Right lobe of liver (tissue), 4 donors: ENCODE measurements at regions not wholly inside any gene's neighbourhood (a gene's known extent, or its start where the extent isn't known, plus 50 kb on each side); places are given as distances from the start of the nearest gene placed in this dataset.

ENCODE experiments used
- CTCF ChIP-seq, 4 donors: fragments of 200-600 bp in 3 of 4; fragments of 450-650 bp in 1 of 4; IDR thresholded peaks; one replicate each; pipeline versions ENCODE4 v1.5.1 to v1.8.0; 2016 to 2022; ENCODE audit warnings: antibody characterized with exemption in 4 of 4, mild to moderate bottlenecking in 2 of 4
- POLR2A ChIP-seq: fragments of 450-650 bp; IDR thresholded peaks from one replicate; pipeline ENCODE4 v1.6.1; 2017; ENCODE audit warnings: antibody characterized with exemption, mild to moderate bottlenecking
- donor health status: DM: no; HTN: no; CAD: no.
- donor health status: DM: no; HTN: no; CAD: no.
- donor health status: DM: no; HTN: yes; CAD: no.

DNA sequence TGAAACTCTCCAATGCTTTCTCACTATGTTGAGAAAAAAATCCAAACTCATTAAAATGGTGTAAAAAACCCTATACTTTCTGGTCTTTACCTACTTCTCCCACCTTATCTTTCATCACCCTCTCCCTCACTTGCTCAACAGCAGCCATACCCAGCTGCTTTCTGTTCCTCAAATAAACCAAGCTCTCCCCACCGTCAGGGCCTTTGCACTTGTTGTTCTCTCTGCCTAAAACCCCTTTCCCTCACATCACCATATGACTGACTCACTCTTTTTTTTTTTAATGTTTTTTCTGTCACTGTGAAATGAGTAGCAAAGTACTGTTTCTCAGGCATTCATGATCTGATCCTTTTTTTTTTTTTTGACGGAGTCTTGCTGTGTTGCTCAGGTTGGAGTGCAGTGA lies 122.3 kb upstream of the TMEM164 start:
- no peak for TF ChIP-seq POLR2A
- no peak for TF ChIP-seq CTCF (IDR thresholded peaks at IDR 0.05)
